ENCODE measurements at regions not wholly inside any gene's neighbourhood (a gene's known extent, or its start where the extent isn't known, plus 50 kb on each side); places are given as distances from the start of the nearest gene placed in this dataset.

- TF ChIP-seq CTCF (IDR thresholded peaks at IDR 0.05 in 2 of 3, conservative IDR thresholded peaks at IDR 0.05 in 1 of 3; ENCODE audit: control insufficient read depth in 2 of 3, extremely low read depth in 1 of 3, insufficient read depth in 1 of 3, low read depth in 3 of 3, low read length in 3 of 3) = no peak
- TF ChIP-seq EGR1 (IDR thresholded peaks at IDR 0.05; ENCODE audit: borderline replicate concordance in 1 of 2, low read depth in 2 of 2, low read length in 2 of 2) = no peak
- TF ChIP-seq POLR2A (IDR thresholded peaks at IDR 0.05; ENCODE audit: low read depth, low read length) = no peak
- no peak for TF ChIP-seq TCF12 (IDR thresholded peaks at IDR 0.05; ENCODE audit: low read depth, low read length)
- TF ChIP-seq TAF1 (IDR thresholded peaks at IDR 0.05; ENCODE audit: borderline replicate concordance, low read depth, low read length) = no peak
- no peak for TF ChIP-seq GATAD2B (conservative IDR thresholded peaks at IDR 0.05; ENCODE audit: low read depth)
- no peak for TF ChIP-seq MEF2B (IDR thresholded peaks at IDR 0.05; ENCODE audit: partially characterized antibody, poor library complexity, severe bottlenecking)
These were observed 443.9 kb upstream of the FSHR start for GRCh38 chr2:49598231-49598630.
